ENCODE measurements at regions not wholly inside any gene's neighbourhood (a gene's known extent, or its start where the extent isn't known, plus 50 kb on each side); places are given as distances from the start of the nearest gene placed in this dataset.

- no peak for TF ChIP-seq CTCF (IDR thresholded peaks at IDR 0.05)
- no peak for TF ChIP-seq POLR2AphosphoS5 (IDR thresholded peaks at IDR 0.05)
These were observed 106.5 kb downstream of the TEX26 start for GRCh38 chr13:31038834-31039552.

Measured in esophagus muscularis mucosa (tissue), 3 donors.